ENCODE measurements at regions not wholly inside any gene's neighbourhood (a gene's known extent, or its start where the extent isn't known, plus 50 kb on each side); places are given as distances from the start of the nearest gene placed in this dataset.

GRCh38 chr11:45354976-45355705 is 69.0 kb upstream of the SYT13 start:
- peaks cover 24% of the 10 kb centered on the region for H3K27me3 ChIP-seq (ENCODE audit: control insufficient read depth, insufficient read depth, low read length)
- H3K36me3 ChIP-seq (ENCODE audit: control insufficient read depth, insufficient read depth, low read length): no peaks in the 10 kb centered on the region
- POLR2A ChIA-PET: no interaction called here
- no peak for ATAC-seq
- BruUV-seq (replicated peaks): no TSS peak
- peak overlapping the region in 1 of 2 experiments; percentile 27; a peak in 1 of 4 replicates for H3K4me3 ChIP-seq (ENCODE audit: low read depth in 2 of 2, low read length in 2 of 2)
- intact Hi-C loops (cut with micrococcal nuclease; ENCODE audit: unreplicated experiment): no loop called here
- CTCF ChIA-PET: no interaction called here
- H3K27ac ChIP-seq (ENCODE audit: low read length): no peak overlapping the region
- no peaks in the 10 kb centered on the region for H3K9me3 ChIP-seq (ENCODE audit: control insufficient read depth, insufficient read depth, low read depth, low read length)
- TF ChIP-seq TCF7L2 (IDR thresholded peaks at IDR 0.05; ENCODE audit: low read depth, low read length) (no peak), POLR2AphosphoS5 (IDR thresholded peaks at IDR 0.05; ENCODE audit: low read depth, low read length) (no peak), SIN3A (IDR thresholded peaks at IDR 0.05; ENCODE audit: borderline replicate concordance, insufficient read depth, low read depth, low read length) (no peak)
- TF ChIP-seq, protein P1, sequence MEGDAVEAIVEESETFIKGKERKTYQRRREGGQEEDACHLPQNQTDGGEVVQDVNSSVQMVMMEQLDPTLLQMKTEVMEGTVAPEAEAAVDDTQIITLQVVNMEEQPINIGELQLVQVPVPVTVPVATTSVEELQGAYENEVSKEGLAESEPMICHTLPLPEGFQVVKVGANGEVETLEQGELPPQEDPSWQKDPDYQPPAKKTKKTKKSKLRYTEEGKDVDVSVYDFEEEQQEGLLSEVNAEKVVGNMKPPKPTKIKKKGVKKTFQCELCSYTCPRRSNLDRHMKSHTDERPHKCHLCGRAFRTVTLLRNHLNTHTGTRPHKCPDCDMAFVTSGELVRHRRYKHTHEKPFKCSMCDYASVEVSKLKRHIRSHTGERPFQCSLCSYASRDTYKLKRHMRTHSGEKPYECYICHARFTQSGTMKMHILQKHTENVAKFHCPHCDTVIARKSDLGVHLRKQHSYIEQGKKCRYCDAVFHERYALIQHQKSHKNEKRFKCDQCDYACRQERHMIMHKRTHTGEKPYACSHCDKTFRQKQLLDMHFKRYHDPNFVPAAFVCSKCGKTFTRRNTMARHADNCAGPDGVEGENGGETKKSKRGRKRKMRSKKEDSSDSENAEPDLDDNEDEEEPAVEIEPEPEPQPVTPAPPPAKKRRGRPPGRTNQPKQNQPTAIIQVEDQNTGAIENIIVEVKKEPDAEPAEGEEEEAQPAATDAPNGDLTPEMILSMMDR (IDR thresholded peaks at IDR 0.05): no peak
- TF ChIP-seq, protein P2, sequence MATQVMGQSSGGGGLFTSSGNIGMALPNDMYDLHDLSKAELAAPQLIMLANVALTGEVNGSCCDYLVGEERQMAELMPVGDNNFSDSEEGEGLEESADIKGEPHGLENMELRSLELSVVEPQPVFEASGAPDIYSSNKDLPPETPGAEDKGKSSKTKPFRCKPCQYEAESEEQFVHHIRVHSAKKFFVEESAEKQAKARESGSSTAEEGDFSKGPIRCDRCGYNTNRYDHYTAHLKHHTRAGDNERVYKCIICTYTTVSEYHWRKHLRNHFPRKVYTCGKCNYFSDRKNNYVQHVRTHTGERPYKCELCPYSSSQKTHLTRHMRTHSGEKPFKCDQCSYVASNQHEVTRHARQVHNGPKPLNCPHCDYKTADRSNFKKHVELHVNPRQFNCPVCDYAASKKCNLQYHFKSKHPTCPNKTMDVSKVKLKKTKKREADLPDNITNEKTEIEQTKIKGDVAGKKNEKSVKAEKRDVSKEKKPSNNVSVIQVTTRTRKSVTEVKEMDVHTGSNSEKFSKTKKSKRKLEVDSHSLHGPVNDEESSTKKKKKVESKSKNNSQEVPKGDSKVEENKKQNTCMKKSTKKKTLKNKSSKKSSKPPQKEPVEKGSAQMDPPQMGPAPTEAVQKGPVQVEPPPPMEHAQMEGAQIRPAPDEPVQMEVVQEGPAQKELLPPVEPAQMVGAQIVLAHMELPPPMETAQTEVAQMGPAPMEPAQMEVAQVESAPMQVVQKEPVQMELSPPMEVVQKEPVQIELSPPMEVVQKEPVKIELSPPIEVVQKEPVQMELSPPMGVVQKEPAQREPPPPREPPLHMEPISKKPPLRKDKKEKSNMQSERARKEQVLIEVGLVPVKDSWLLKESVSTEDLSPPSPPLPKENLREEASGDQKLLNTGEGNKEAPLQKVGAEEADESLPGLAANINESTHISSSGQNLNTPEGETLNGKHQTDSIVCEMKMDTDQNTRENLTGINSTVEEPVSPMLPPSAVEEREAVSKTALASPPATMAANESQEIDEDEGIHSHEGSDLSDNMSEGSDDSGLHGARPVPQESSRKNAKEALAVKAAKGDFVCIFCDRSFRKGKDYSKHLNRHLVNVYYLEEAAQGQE (IDR thresholded peaks at IDR 0.05; ENCODE audit: insufficient read depth in 1 of 2, low read depth in 2 of 2, low read length in 1 of 2): no peak
- H3K4me1 ChIP-seq (ENCODE audit: control insufficient read depth, insufficient read depth, low read length): no peaks in the 10 kb centered on the region
- DNase-seq (ENCODE audit: low read depth, low spot score): no peak
- in situ Hi-C loops (cut with HindIII; ENCODE audit: low pct_unique_long_range_greater_than_20kb, low sequenced_read_pairs): no loop called here

DNA sequence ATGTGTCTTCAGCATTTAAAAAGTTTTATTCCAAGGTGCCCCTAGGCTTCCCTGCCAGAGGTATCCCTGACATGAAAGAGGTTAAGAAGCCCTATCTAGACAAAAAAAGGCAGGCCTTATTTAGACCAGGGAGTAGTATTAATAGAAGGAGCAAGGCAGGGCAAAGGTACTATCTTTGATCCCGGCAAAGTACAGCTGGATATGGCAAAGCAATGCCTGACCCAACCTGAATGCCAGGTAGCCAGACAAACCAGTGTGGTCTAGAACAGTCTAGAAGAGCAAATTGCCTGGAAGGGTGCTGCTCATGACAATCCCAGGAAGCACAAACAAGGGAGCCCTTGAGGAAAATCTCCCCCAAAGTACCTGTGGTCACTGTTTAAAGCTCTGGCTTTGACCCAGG is 62.6 kb upstream of the SYT13 start:
- POLR2A ChIA-PET: no interaction called here
- no peaks in the 10 kb centered on the region for H3K36me3 ChIP-seq (ENCODE audit: control insufficient read depth, insufficient read depth, low read length)
- DNase-seq (ENCODE audit: low read depth, low spot score) (no peak), ATAC-seq (no peak)
- H3K9me3 ChIP-seq (ENCODE audit: control insufficient read depth, insufficient read depth, low read depth, low read length): no peaks in the 10 kb centered on the region
- H3K27ac ChIP-seq (ENCODE audit: low read length): no peak overlapping the region
- CTCF ChIA-PET: no interaction called here
- peaks cover 24% of the 10 kb centered on the region for H3K27me3 ChIP-seq (ENCODE audit: control insufficient read depth, insufficient read depth, low read length)
- no peak overlapping the region for H3K4me3 ChIP-seq (ENCODE audit: low read depth in 2 of 2, low read length in 2 of 2)
- no peaks in the 10 kb centered on the region for H3K4me1 ChIP-seq (ENCODE audit: control insufficient read depth, insufficient read depth, low read length)
- TF ChIP-seq, protein P2 (IDR thresholded peaks at IDR 0.05; ENCODE audit: insufficient read depth in 1 of 2, low read depth in 2 of 2, low read length in 1 of 2): no peak
- TF ChIP-seq, protein P1 (IDR thresholded peaks at IDR 0.05): no peak
- TF ChIP-seq TCF7L2 (IDR thresholded peaks at IDR 0.05; ENCODE audit: low read depth, low read length): no peak
- TF ChIP-seq POLR2AphosphoS5 (IDR thresholded peaks at IDR 0.05; ENCODE audit: low read depth, low read length): no peak
- no peak for TF ChIP-seq SIN3A (IDR thresholded peaks at IDR 0.05; ENCODE audit: borderline replicate concordance, insufficient read depth, low read depth, low read length)
- intact Hi-C loops (cut with micrococcal nuclease; ENCODE audit: unreplicated experiment) (no loop called here), in situ Hi-C loops (cut with HindIII; ENCODE audit: low pct_unique_long_range_greater_than_20kb, low sequenced_read_pairs) (loop anchor here (25.0 kb wide), 1 partner anchor 236 kb away; no protein-coding TSS in a partner anchor)
- BruUV-seq (replicated peaks): no TSS peak

Measured in Panc1 (cell line).